ENCODE measurements at regions not wholly inside any gene's neighbourhood (a gene's known extent, or its start where the extent isn't known, plus 50 kb on each side); places are given as distances from the start of the nearest gene placed in this dataset.

- H3K4me3 ChIP-seq (ENCODE audit: control insufficient read depth in 1 of 2, extremely low read depth in 1 of 2, low read length in 1 of 2), result no peak overlapping the region
- no peaks in the 10 kb centered on the region for H3K4me1 ChIP-seq (ENCODE audit: control insufficient read depth in 1 of 2, extremely low read depth in 1 of 2, insufficient read depth in 2 of 2, low read length in 2 of 2)
- POLR2A ChIA-PET, result no interaction called here
- H3K27me3 ChIP-seq (replicated peaks in 1 of 2; ENCODE audit: control insufficient read depth in 2 of 2, extremely low read depth in 1 of 2, insufficient read depth in 2 of 2, low read length in 1 of 2), result peaks cover 0 to 6% of the 10 kb centered on the region in 2 experiments
- no CpG with 5 or more reads among the region's 3 CpGs for WGBS (ENCODE audit: insufficient coverage)
- H3K36me3 ChIP-seq (ENCODE audit: control insufficient read depth in 2 of 2, extremely low read depth in 1 of 2, insufficient read depth in 1 of 2, low read length in 1 of 2), result no peaks in the 10 kb centered on the region
- Mint-ChIP-seq H3K27ac (no peak overlapping the region), H3K36me3 (no peaks in the 10 kb centered on the region), H3K27me3 (peaks cover 3% of the 10 kb centered on the region in 2 donors), H3K9me3 (no peaks in the 10 kb centered on the region), H3K4me3 (no peak overlapping the region), H3K4me1 (no peaks in the 10 kb centered on the region)
- H3K27ac ChIP-seq (ENCODE audit: low read length), result no peak overlapping the region
- CTCF ChIA-PET, result no interaction called here
- no peaks in the 10 kb centered on the region for H3K9me3 ChIP-seq
- ATAC-seq (replicated peaks in 1 of 4), result no peak
- no peak for DNase-seq
Measured at GRCh38 chr16:9031107-9031506, 60.3 kb upstream of the HAPSTR1 start.

DNA sequence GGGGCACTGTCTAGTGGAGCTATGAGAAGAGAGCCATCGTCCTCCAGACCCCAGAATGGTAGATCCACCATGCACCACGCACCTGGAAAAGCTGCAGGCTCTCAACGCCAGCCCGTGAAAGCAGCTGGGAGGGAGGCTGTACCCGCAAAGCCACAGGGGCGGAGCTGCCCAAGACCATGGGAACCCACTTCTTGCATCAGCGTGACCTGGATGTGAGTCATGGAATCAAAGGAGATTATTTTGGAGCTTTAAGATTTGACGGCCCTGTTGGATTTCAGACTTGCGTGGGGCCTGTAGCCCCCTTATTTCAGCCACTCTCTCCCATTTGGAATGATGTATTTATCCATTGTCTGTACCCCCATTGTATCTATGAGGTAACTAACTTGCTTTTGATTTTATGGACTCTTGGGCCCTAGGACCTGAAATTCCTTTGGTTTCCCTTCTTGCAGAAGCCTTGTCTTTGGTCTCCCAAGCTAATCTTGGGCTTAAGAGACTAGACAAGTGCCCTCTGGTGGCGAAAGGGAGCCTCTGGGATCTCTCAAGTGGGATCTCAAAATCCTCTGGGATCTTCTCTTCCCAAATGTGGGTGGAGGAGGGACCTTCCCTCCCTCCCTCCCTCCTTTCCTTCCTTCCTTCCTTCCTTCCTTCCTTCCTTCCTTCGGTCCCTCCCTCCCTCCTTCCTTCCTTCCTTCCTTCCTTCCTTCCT is 58.2 kb upstream of the HAPSTR1 start:
- POLR2A ChIA-PET, result interaction anchor here in 1 of 2 donors (0.6 kb wide), 1 partner anchor 15 kb away, joined by 6 read pairs; no protein-coding TSS in a partner anchor
- CTCF ChIA-PET, result interaction anchor here in 1 of 2 donors (0.6 kb wide), 2 partner anchors 7 to 32 kb away, joined by 4 read pairs; no protein-coding TSS in a partner anchor

DNA sequence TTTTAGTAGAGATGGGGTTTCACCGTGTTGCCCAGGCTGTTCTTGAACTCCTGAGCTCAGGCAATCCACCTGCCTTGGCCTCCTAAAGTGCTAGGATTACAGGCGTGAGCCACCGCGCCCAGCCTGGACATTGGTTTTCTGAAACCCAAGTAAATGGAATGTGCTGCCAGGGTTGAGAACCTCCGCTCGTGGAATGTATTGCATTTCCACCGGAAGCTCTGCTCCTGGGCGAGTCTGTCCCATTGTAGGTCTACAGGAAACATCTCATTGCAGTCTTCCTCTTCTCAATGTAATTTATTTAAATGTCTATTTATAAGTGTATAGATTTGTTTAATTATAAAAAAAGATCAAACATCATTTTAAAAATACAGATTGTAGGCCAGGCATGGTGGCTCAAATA is 57.4 kb upstream of the HAPSTR1 start:
- ChIA-PET POLR2A (no interaction called here), CTCF (interaction anchor here in 1 of 2 donors (0.6 kb wide), 1 partner anchor 18 kb away, joined by 6 read pairs; no protein-coding TSS in a partner anchor)
- no peaks in the 10 kb centered on the region for H3K9me3 ChIP-seq
- peaks cover 3% of the 10 kb centered on the region in 2 donors for H3K27me3 Mint-ChIP-seq
- no peak overlapping the region for H3K4me3 ChIP-seq (ENCODE audit: control insufficient read depth in 1 of 2, extremely low read depth in 1 of 2, low read length in 1 of 2)
- H3K4me1 Mint-ChIP-seq, result no peaks in the 10 kb centered on the region
- no peaks in the 10 kb centered on the region for H3K4me1 ChIP-seq (ENCODE audit: control insufficient read depth in 1 of 2, extremely low read depth in 1 of 2, insufficient read depth in 2 of 2, low read length in 2 of 2)
- WGBS (ENCODE audit: insufficient coverage), result 81% methylated on average over 6 of the region's 8 CpGs
- H3K27ac ChIP-seq (ENCODE audit: low read length), result no peak overlapping the region
- H3K27ac Mint-ChIP-seq, result no peak overlapping the region
- DNase-seq (no peak), ATAC-seq (replicated peaks in 1 of 4) (no peak)
- no peaks in the 10 kb centered on the region for H3K36me3 Mint-ChIP-seq
- no peaks in the 10 kb centered on the region for H3K36me3 ChIP-seq (ENCODE audit: control insufficient read depth in 2 of 2, extremely low read depth in 1 of 2, insufficient read depth in 1 of 2, low read length in 1 of 2)
- H3K27me3 ChIP-seq (replicated peaks in 1 of 2; ENCODE audit: control insufficient read depth in 2 of 2, extremely low read depth in 1 of 2, insufficient read depth in 2 of 2, low read length in 1 of 2), result no peaks in the 10 kb centered on the region
- H3K9me3 Mint-ChIP-seq, result no peaks in the 10 kb centered on the region
- H3K4me3 Mint-ChIP-seq, result no peak overlapping the region

More for the DNA sequence above, 58.2 kb upstream of the HAPSTR1 start:
- no peak overlapping the region for H3K4me3 Mint-ChIP-seq
- ATAC-seq (replicated peaks in 1 of 4), result no peak
- no peaks in the 10 kb centered on the region for H3K36me3 ChIP-seq (ENCODE audit: control insufficient read depth in 2 of 2, extremely low read depth in 1 of 2, insufficient read depth in 1 of 2, low read length in 1 of 2)
- no peaks in the 10 kb centered on the region for H3K27me3 ChIP-seq (replicated peaks in 1 of 2; ENCODE audit: control insufficient read depth in 2 of 2, extremely low read depth in 1 of 2, insufficient read depth in 2 of 2, low read length in 1 of 2)
- WGBS (ENCODE audit: insufficient coverage), result 73% methylated on average over 6 of the region's 11 CpGs
- H3K9me3 ChIP-seq, result no peaks in the 10 kb centered on the region
- peaks cover 3% of the 10 kb centered on the region in 2 donors for H3K27me3 Mint-ChIP-seq
- DNase-seq, result peak in 2 of 35 experiments; percentile 4 to 28
- H3K27ac ChIP-seq (ENCODE audit: low read length), result no peak overlapping the region
- H3K4me3 ChIP-seq (ENCODE audit: control insufficient read depth in 1 of 2, extremely low read depth in 1 of 2, low read length in 1 of 2), result no peak overlapping the region
- no peaks in the 10 kb centered on the region for H3K9me3 Mint-ChIP-seq
- no peaks in the 10 kb centered on the region for H3K4me1 Mint-ChIP-seq
- H3K27ac Mint-ChIP-seq, result no peak overlapping the region
- no peaks in the 10 kb centered on the region for H3K4me1 ChIP-seq (ENCODE audit: control insufficient read depth in 1 of 2, extremely low read depth in 1 of 2, insufficient read depth in 2 of 2, low read length in 2 of 2)
- H3K36me3 Mint-ChIP-seq, result no peaks in the 10 kb centered on the region

GRCh38 chr16:9035996-9036395 is 55.4 kb upstream of the HAPSTR1 start:
- no peaks in the 10 kb centered on the region for H3K4me1 ChIP-seq (ENCODE audit: control insufficient read depth in 1 of 2, extremely low read depth in 1 of 2, insufficient read depth in 2 of 2, low read length in 2 of 2)
- no peak overlapping the region for H3K27ac Mint-ChIP-seq
- CTCF ChIA-PET, result interaction anchor here in 1 of 2 donors (0.5 kb wide), 1 partner anchor 16 kb away, joined by 3 read pairs; no protein-coding TSS in a partner anchor
- WGBS (ENCODE audit: insufficient coverage), result 100% methylated on average over 1 of the region's 5 CpGs
- no peaks in the 10 kb centered on the region for H3K9me3 ChIP-seq
- H3K4me3 ChIP-seq (ENCODE audit: control insufficient read depth in 1 of 2, extremely low read depth in 1 of 2, low read length in 1 of 2), result no peak overlapping the region
- H3K36me3 ChIP-seq (ENCODE audit: control insufficient read depth in 2 of 2, extremely low read depth in 1 of 2, insufficient read depth in 1 of 2, low read length in 1 of 2), result no peaks in the 10 kb centered on the region
- H3K27me3 ChIP-seq (replicated peaks in 1 of 2; ENCODE audit: control insufficient read depth in 2 of 2, extremely low read depth in 1 of 2, insufficient read depth in 2 of 2, low read length in 1 of 2), result peaks cover 0 to under 1% of the 10 kb centered on the region in 2 experiments
- no peak for DNase-seq
- ATAC-seq (replicated peaks in 1 of 4), result no peak
- no peaks in the 10 kb centered on the region for H3K9me3 Mint-ChIP-seq
- H3K4me3 Mint-ChIP-seq, result no peak overlapping the region
- peaks cover 0 to 2% of the 10 kb centered on the region in 2 donors for H3K27me3 Mint-ChIP-seq
- H3K27ac ChIP-seq (ENCODE audit: low read length), result no peak overlapping the region
- POLR2A ChIA-PET, result no interaction called here
- no peaks in the 10 kb centered on the region for H3K36me3 Mint-ChIP-seq
- no peaks in the 10 kb centered on the region for H3K4me1 Mint-ChIP-seq

GRCh38 chr16:9039210-9039609 is 52.2 kb upstream of the HAPSTR1 start:
- H3K27ac ChIP-seq (ENCODE audit: low read length), result no peak overlapping the region
- ChIA-PET CTCF (interaction anchor here in 1 of 2 donors (0.7 kb wide), 1 partner anchor 231 kb away, joined by 3 read pairs; no protein-coding TSS in a partner anchor), POLR2A (no interaction called here)
- H3K4me1 ChIP-seq (ENCODE audit: control insufficient read depth in 1 of 2, extremely low read depth in 1 of 2, insufficient read depth in 2 of 2, low read length in 2 of 2), result no peaks in the 10 kb centered on the region
- ATAC-seq (replicated peaks in 1 of 4) (no peak), DNase-seq (peak in 1 of 35 experiments; percentile 23)
- no peaks in the 10 kb centered on the region for H3K9me3 ChIP-seq
- Mint-ChIP-seq H3K9me3 (no peaks in the 10 kb centered on the region), H3K36me3 (no peaks in the 10 kb centered on the region), H3K4me3 (no peak overlapping the region), H3K27me3 (peaks cover 0 to 2% of the 10 kb centered on the region in 2 donors), H3K4me1 (no peaks in the 10 kb centered on the region), H3K27ac (no peak overlapping the region)
- peaks cover 0 to 4% of the 10 kb centered on the region in 2 experiments for H3K27me3 ChIP-seq (replicated peaks in 1 of 2; ENCODE audit: control insufficient read depth in 2 of 2, extremely low read depth in 1 of 2, insufficient read depth in 2 of 2, low read length in 1 of 2)
- H3K4me3 ChIP-seq (ENCODE audit: control insufficient read depth in 1 of 2, extremely low read depth in 1 of 2, low read length in 1 of 2), result no peak overlapping the region
- H3K36me3 ChIP-seq (ENCODE audit: control insufficient read depth in 2 of 2, extremely low read depth in 1 of 2, insufficient read depth in 1 of 2, low read length in 1 of 2), result no peaks in the 10 kb centered on the region
- WGBS (ENCODE audit: insufficient coverage), result no CpG with 5 or more reads among the region's 4 CpGs

- H3K4me1 Mint-ChIP-seq, result no peaks in the 10 kb centered on the region
- H3K9me3 ChIP-seq, result no peaks in the 10 kb centered on the region
- 93% methylated on average over 2 of the region's 12 CpGs for WGBS (ENCODE audit: insufficient coverage)
- no peak overlapping the region for H3K4me3 ChIP-seq (ENCODE audit: control insufficient read depth in 1 of 2, extremely low read depth in 1 of 2, low read length in 1 of 2)
- H3K27ac ChIP-seq (ENCODE audit: low read length), result no peak overlapping the region
- H3K4me3 Mint-ChIP-seq, result no peak overlapping the region
- H3K4me1 ChIP-seq (ENCODE audit: control insufficient read depth in 1 of 2, extremely low read depth in 1 of 2, insufficient read depth in 2 of 2, low read length in 2 of 2), result no peaks in the 10 kb centered on the region
- H3K36me3 ChIP-seq (ENCODE audit: control insufficient read depth in 2 of 2, extremely low read depth in 1 of 2, insufficient read depth in 1 of 2, low read length in 1 of 2), result no peaks in the 10 kb centered on the region
- no peak overlapping the region for H3K27ac Mint-ChIP-seq
- ATAC-seq (replicated peaks in 1 of 4) (no peak), DNase-seq (no peak)
- H3K27me3 ChIP-seq (replicated peaks in 1 of 2; ENCODE audit: control insufficient read depth in 2 of 2, extremely low read depth in 1 of 2, insufficient read depth in 2 of 2, low read length in 1 of 2), result peaks cover 0 to 4% of the 10 kb centered on the region in 2 experiments
- POLR2A ChIA-PET, result interaction anchor here in 1 of 2 donors (0.7 kb wide), 1 partner anchor 73 kb away, joined by 11 read pairs; no protein-coding TSS in a partner anchor
- CTCF ChIA-PET, result interaction anchor here in 1 of 2 donors (0.6 kb wide), 2 partner anchors 8 to 45 kb away, joined by 4 to 6 read pairs; no protein-coding TSS in a partner anchor
- peaks cover 0 to 2% of the 10 kb centered on the region in 2 donors for H3K27me3 Mint-ChIP-seq
- no peaks in the 10 kb centered on the region for H3K9me3 Mint-ChIP-seq
- no peaks in the 10 kb centered on the region for H3K36me3 Mint-ChIP-seq
Measured at GRCh38 chr16:9040800-9041412, 50.5 kb upstream of the HAPSTR1 start.

All from T-cell (primary cell).